ACC112 (cell line): ENCODE measurements at regions not wholly inside any gene's neighbourhood (a gene's known extent, or its start where the extent isn't known, plus 50 kb on each side); places are given as distances from the start of the nearest gene placed in this dataset.

ENCODE experiments used
- H2AFZ ChIP-seq: fragments of 200-600 bp; sonication (generic); one replicate; pipeline ENCODE4 v1.6.0; 2017; ENCODE audit warnings: antibody characterized with exemption, low read length; ENCODE audit not compliant: unreplicated experiment
- H3K27ac ChIP-seq: fragments of 200-600 bp; sonication (generic); 2 replicates; pipeline ENCODE4 v1.5.1; 2014; ENCODE audit warnings: low read depth, mild to moderate bottlenecking, antibody characterized with exemption, low read length, moderate library complexity
- H3K27me3 ChIP-seq: fragments of 200-600 bp; sonication (generic); 2 replicates; pipeline ENCODE4 v1.6.1; 2014; ENCODE audit warnings: mild to moderate bottlenecking, antibody characterized with exemption, low read length, moderate library complexity, mixed read lengths; ENCODE audit not compliant: insufficient read depth
- H3K36me3 ChIP-seq: fragments of 200-600 bp; sonication (generic); 2 replicates; pipeline ENCODE4 v1.6.1; 2016; ENCODE audit warnings: mild to moderate bottlenecking, antibody characterized with exemption, low read length, moderate library complexity, mixed read lengths; ENCODE audit not compliant: insufficient read depth
- H3K4me1 ChIP-seq: fragments of 200-600 bp; sonication (generic); one replicate; pipeline ENCODE4 v1.6.1; 2016; ENCODE audit warnings: low read length, mixed read lengths; ENCODE audit not compliant: insufficient read depth, unreplicated experiment, control insufficient read depth
- H3K4me3 ChIP-seq: fragments of 200-600 bp; sonication (generic); 2 replicates; pipeline ENCODE4 v1.5.1; 2014; ENCODE audit warnings: mild to moderate bottlenecking, low read depth, low read length
- H3K79me2 ChIP-seq: fragments of 200-600 bp; sonication (generic); one replicate; pipeline ENCODE4 v1.6.0; 2016; ENCODE audit warnings: low read length; ENCODE audit not compliant: control insufficient read depth, unreplicated experiment, insufficient read depth

DNA sequence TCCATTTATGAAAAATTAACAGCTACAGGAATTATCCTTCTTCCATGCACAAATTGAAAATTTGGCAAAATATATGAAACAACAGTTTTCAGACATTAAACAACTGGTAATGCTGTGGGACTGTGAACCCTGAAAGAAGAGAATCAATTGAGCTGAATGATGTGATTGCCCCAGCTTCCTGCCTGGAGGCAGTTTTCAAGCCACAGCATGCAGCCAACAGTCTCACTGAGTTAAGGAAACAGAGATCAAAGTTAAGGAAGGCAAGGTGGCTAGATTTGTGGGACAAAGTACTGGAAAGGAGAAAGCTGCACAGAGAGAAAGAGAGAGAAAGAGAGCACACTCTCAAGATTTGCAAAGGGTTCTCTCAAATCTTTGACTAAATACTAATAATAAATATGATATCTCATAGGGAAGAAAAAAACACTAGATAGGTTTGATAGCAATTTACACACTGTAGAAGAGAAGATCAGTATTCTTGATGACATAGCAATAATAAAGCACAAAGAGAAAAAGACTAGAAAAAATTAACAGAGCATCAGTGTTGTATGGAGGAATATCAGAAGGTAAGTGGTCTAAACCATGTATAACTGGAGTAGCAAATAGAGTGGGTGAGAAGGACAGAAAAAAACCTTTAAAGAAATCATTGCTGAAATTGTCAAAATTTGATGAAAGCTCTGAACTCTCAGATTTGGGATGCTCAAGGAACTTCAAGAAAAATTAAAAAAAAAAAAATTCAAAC lies 70.1 kb upstream of the CNKSR3 start:
- Histone ChIP-seq H3K36me3 (no peaks in the 10 kb centered on the region), H3K27ac (no peak overlapping the region), H3K4me3 (no peak overlapping the region), H3K27me3 (no peaks in the 10 kb centered on the region), H2AFZ (no peak overlapping the region), H3K79me2 (no peaks in the 10 kb centered on the region), H3K4me1 (no peaks in the 10 kb centered on the region)

DNA sequence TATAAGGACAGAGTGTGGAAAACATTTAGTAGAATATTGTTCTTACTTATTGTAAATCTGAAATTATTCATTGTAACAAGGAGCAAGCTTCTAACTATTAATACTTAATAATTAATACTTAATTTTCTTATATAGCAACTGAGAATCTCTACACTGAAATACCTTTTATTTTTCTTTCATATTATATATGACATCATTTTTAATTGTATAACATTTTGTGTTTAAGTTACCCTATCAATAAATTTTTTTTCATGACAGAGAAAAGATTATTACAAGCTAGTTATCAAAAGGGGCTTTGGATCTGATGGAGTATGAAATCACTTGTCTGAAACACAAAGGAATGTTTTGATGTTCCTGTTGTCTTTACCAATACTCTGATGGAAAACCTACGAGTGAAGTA lies 72.2 kb upstream of the CNKSR3 start:
- Histone ChIP-seq H3K27me3 (no peaks in the 10 kb centered on the region), H3K79me2 (no peaks in the 10 kb centered on the region), H3K27ac (no peak overlapping the region), H3K36me3 (no peaks in the 10 kb centered on the region), H3K4me1 (no peaks in the 10 kb centered on the region), H3K4me3 (no peak overlapping the region), H2AFZ (no peak overlapping the region)

DNA sequence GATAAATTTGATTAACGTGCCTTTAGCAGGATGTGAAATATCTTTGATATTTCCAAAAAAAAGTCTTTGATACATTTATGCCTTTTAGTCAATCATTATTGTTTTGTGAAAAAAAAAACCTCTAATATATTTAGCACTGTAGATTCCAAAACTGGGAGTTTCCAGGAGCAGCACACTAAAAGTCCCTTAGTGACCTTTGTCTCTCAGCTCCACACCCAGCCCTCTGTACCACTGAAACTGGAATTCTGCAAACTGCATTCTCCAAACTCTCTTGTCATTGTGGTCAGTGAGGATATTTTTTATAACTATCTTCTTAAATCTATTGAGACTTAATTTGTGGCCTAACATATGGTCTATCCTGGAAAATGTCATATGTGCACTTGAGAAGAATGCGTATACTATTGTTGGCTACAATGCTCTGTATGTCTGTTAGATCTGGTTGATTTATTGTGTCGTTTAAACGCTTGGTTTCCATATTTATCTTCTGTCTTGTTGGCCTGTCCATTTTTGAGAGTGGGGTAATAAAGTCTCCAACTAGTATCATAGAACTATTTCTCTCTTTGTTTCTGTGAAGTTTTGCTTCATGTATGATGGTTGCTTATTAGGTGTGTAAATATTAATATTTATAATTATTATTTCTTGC lies 73.2 kb upstream of the CNKSR3 start:
- H3K4me3 ChIP-seq, result no peak overlapping the region
- H3K36me3 ChIP-seq, result no peaks in the 10 kb centered on the region
- no peaks in the 10 kb centered on the region for H3K79me2 ChIP-seq
- H3K27me3 ChIP-seq, result no peaks in the 10 kb centered on the region
- H2AFZ ChIP-seq, result no peak overlapping the region
- no peaks in the 10 kb centered on the region for H3K4me1 ChIP-seq
- no peak overlapping the region for H3K27ac ChIP-seq

DNA sequence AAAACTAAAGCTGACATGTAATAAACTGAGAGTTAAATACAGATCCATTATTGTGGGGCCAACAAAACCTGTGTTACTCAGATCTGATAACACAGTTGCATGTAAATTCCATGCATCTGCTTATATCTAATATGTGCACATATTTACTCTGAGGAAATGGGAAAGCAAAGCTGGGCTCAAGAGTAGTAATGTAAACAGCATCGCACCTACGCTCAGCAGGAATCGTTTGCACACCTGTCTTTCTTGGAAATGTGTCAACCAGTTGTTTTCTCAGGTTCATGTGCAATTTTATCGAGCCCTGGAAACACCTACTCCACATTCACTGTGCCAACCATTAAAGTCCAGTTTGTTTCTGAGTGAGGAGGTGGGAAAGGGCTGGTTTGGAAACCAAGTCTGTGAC lies 80.3 kb upstream of the CNKSR3 start:
- Histone ChIP-seq H3K4me3 (no peak overlapping the region), H2AFZ (no peak overlapping the region), H3K79me2 (no peaks in the 10 kb centered on the region), H3K4me1 (no peaks in the 10 kb centered on the region), H3K27me3 (no peaks in the 10 kb centered on the region), H3K36me3 (no peaks in the 10 kb centered on the region), H3K27ac (no peak overlapping the region)

DNA sequence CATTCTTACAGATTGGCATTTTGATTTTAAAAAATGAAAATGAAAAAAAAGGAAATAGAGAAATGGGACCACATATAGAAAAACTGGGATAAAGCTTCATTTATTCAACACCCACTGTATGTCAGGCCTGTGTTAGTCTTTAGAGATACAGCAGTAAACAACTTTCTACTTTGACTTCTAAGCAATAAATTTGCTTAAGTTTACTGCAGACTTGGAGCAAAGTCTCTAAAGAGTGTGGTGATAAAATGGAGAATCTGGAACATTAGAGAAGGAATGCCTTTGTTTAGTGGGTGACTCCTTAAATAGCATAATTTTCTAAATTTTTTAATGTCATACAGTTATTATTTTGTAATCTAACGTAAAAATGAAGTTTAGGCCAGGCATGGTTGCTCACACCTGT lies 80.7 kb upstream of the CNKSR3 start:
- H3K4me3 ChIP-seq, result no peak overlapping the region
- H3K27me3 ChIP-seq, result no peaks in the 10 kb centered on the region
- H2AFZ ChIP-seq, result no peak overlapping the region
- H3K4me1 ChIP-seq, result no peaks in the 10 kb centered on the region
- H3K36me3 ChIP-seq, result no peaks in the 10 kb centered on the region
- no peaks in the 10 kb centered on the region for H3K79me2 ChIP-seq
- no peak overlapping the region for H3K27ac ChIP-seq

DNA sequence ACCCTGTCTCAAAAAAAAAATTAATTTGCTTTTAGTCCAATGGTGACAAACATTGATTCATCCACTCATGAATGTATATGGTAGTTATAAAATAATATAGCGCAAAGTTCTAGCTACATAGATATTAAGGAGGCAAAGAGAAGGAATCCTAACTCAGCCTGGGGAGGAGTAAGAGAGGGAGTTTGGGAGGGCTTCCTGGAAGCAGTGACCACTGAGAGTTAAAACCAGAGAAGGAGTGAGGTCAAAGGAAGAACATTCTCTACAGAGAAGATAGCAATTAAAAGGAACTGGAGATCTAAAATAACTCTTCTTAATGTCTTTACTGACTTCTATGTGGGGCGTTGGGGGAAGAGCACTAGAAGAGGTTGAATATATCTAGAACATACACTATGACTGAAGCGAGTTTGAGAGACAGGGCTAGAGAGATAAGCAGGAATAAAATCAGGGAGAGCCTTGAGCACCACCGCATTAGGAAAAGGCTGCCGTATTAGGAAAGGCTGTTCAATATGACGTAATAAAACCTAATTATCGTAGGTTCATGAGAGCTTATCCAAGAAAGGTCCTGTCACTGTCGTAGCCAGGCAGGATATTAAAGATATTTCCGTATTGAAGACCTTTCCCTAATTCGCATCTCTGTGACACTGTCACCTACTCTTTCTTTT lies 81.8 kb upstream of the CNKSR3 start:
- Histone ChIP-seq H3K36me3 (no peaks in the 10 kb centered on the region), H3K4me3 (no peak overlapping the region), H3K27ac (no peak overlapping the region), H3K79me2 (no peaks in the 10 kb centered on the region), H2AFZ (no peak overlapping the region), H3K4me1 (no peaks in the 10 kb centered on the region), H3K27me3 (no peaks in the 10 kb centered on the region)

DNA sequence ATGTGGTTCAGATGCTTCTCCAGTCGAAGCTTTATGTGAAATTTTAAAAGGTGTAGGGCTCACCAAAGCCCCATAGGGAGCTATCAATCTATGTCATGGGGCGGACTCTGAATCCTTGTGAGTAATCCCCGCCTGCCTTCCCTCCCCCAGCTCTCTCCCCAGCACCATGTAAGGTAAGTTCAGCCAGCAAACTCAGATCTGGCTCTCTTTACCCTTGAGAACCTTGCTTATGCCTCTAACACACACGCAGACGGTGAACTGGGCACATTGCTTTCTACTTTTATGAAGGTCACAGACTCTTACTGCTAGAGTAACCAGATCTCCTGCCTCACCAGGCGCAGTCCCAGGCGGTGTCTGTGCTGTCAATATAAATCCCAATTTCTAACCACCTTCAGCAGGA lies 82.6 kb upstream of the CNKSR3 start:
- Histone ChIP-seq H3K36me3 (no peaks in the 10 kb centered on the region), H3K27ac (no peak overlapping the region), H2AFZ (no peak overlapping the region), H3K79me2 (no peaks in the 10 kb centered on the region), H3K4me1 (no peaks in the 10 kb centered on the region), H3K4me3 (no peak overlapping the region), H3K27me3 (no peaks in the 10 kb centered on the region)

DNA sequence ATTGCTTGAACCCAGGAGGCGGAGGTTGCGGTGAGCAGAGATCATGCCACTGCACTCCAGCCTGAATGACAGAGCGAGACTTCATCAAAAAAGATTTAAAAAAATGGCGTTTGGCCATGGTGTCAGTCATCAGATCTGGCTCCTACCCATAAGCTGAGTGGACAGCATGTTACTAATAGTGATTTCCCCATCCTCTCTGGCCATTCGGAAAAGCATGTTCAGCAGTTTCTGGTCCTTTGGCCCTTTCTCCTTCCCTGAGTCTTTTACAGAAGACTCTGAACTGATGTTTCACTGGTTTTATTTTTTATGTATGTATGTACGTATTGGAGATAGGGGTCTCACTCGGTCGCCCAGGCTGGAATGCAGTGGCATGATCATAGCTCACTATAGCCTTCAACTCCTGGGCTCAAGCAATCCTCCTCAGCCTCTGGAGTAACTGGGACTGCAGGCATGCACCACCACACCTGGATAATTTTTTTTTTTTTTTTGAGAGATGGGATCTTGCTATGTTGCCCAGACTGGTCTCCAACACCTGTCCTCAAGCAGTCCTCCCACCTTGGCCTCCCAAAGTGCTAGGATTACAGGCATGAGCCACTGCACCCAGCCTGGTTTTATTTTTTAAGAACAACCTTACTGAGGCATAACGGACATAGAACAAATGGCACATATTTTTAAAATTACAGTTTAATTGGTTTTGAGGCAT lies 84.2 kb upstream of the CNKSR3 start:
- Histone ChIP-seq H2AFZ (no peak overlapping the region), H3K4me3 (no peak overlapping the region), H3K4me1 (no peaks in the 10 kb centered on the region), H3K36me3 (no peaks in the 10 kb centered on the region), H3K27ac (no peak overlapping the region), H3K79me2 (no peaks in the 10 kb centered on the region), H3K27me3 (no peaks in the 10 kb centered on the region)

DNA sequence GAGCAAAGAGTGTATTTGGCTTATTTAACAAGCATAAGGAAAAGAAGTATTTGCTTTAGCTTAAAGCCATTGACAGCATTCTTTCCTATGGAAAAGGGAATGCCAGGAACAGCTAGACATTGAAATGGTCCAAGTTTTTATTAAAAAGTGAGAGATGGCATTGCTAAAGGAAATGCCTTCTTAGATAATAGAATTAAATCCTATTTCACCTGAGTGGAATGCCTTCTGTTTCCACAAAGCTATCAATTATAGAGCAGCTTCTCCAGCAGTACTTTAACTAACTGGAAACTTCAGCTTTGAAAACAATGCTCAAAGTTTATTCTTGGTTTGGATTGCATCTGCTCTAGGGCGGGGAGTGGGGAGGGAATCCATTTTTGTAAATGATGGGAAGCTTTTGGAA lies 85.1 kb upstream of the CNKSR3 start:
- Histone ChIP-seq H3K27me3 (no peaks in the 10 kb centered on the region), H3K4me3 (no peak overlapping the region), H3K36me3 (no peaks in the 10 kb centered on the region), H3K4me1 (no peaks in the 10 kb centered on the region), H2AFZ (no peak overlapping the region), H3K27ac (no peak overlapping the region), H3K79me2 (no peaks in the 10 kb centered on the region)

DNA sequence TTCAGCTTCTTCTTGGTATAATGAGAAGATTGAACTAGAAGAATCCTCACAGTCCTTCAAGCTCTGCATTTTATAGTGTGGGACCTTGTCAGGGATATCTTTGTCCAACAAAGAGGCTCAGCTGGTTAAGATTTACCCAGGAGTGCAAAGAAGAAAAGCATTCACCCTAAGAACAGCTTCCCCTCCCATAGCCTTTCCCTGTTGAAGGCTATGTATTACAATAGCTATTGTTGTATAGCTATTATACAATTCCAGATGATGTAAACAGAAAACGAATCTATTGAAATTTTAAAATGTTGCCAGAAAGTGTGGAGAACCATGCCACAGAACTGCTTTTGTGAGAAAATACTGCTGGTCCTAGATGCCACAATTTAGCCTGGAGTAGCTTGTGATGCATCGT lies 85.5 kb upstream of the CNKSR3 start:
- no peaks in the 10 kb centered on the region for H3K4me1 ChIP-seq
- H3K36me3 ChIP-seq, result no peaks in the 10 kb centered on the region
- H3K27ac ChIP-seq, result no peak overlapping the region
- H3K4me3 ChIP-seq, result no peak overlapping the region
- no peaks in the 10 kb centered on the region for H3K79me2 ChIP-seq
- no peaks in the 10 kb centered on the region for H3K27me3 ChIP-seq
- no peak overlapping the region for H2AFZ ChIP-seq
